ENCODE measurements at regions not wholly inside any gene's neighbourhood (a gene's known extent, or its start where the extent isn't known, plus 50 kb on each side); places are given as distances from the start of the nearest gene placed in this dataset.

DNA sequence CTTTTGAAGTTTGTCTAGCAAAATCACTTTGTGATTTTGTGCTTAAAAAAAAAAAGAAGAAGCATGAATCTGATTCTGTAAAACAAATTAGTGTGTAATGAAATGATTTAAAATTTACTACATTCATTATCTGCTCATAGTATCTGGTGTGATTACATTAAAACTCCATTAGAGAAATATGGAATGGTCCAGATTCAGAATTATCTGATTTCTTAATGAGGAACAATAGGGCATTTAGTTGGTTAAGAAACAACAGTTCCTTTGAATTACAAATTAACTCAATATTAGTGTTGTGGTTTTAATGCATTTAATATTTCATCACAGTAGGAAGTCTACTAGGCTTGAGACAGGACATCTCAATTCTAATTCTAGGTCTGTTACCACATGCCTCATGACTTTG, 57.9 kb upstream of the PDHA1 start:
- Mint-ChIP-seq H3K9me3 (peaks cover 13% of the 10 kb centered on the region), H3K27me3 (ENCODE audit: low read depth) (peaks cover 14% of the 10 kb centered on the region), H3K27ac (no peak overlapping the region), H3K36me3 (0 out of 2 replicates have a peak, but pooled peaks cover 7% of the 10 kb centered on the region), H3K4me1 (peaks cover 21% of the 10 kb centered on the region), H3K4me3 (no peak overlapping the region)
- ATAC-seq (no peak), DNase-seq (ENCODE audit: low spot score) (no peak)
- ChIA-PET POLR2A (no interaction called here), CTCF (no interaction called here)
- TF ChIP-seq HMGA2 (CRISPR knock-in tag; IDR thresholded peaks at IDR 0.05), result no peak
- no peak for TF ChIP-seq ZNF138 (CRISPR knock-in tag; conservative IDR thresholded peaks at IDR 0.05)
- no peak for TF ChIP-seq RELA (CRISPR knock-in tag; IDR thresholded peaks at IDR 0.05; ENCODE audit: borderline replicate concordance)

- Mint-ChIP-seq H3K9me3 (peaks cover 5% of the 10 kb centered on the region; the same call in 1 of the 2 replicates), H3K4me3 (no peak overlapping the region), H3K36me3 (0 out of 2 replicates have a peak, but pooled peaks cover 4% of the 10 kb centered on the region), H3K4me1 (peaks cover 27% of the 10 kb centered on the region), H3K27ac (no peak overlapping the region), H3K27me3 (ENCODE audit: low read depth) (peaks cover 19% of the 10 kb centered on the region)
- DNase-seq (ENCODE audit: low spot score) (no peak), ATAC-seq (peak; percentile 87)
- ChIA-PET CTCF (no interaction called here), POLR2A (no interaction called here)
- TF ChIP-seq ZNF232 (CRISPR knock-in tag; IDR thresholded peaks at IDR 0.05), result no peak
- TF ChIP-seq, protein P1, sequence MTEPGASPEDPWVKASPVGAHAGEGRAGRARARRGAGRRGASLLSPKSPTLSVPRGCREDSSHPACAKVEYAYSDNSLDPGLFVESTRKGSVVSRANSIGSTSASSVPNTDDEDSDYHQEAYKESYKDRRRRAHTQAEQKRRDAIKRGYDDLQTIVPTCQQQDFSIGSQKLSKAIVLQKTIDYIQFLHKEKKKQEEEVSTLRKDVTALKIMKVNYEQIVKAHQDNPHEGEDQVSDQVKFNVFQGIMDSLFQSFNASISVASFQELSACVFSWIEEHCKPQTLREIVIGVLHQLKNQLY (CRISPR knock-in tag; IDR thresholded peaks at IDR 0.05), result no peak
- no peak for TF ChIP-seq FOXP1 (CRISPR knock-in tag; IDR thresholded peaks at IDR 0.05; ENCODE audit: borderline replicate concordance)
- TF ChIP-seq GABPB1 (CRISPR knock-in tag; IDR thresholded peaks at IDR 0.05), result no peak
- TF ChIP-seq RELA (CRISPR knock-in tag; IDR thresholded peaks at IDR 0.05; ENCODE audit: borderline replicate concordance), result no peak
- no peak for TF ChIP-seq ZNF121 (CRISPR knock-in tag; IDR thresholded peaks at IDR 0.05)
- TF ChIP-seq, protein P2, sequence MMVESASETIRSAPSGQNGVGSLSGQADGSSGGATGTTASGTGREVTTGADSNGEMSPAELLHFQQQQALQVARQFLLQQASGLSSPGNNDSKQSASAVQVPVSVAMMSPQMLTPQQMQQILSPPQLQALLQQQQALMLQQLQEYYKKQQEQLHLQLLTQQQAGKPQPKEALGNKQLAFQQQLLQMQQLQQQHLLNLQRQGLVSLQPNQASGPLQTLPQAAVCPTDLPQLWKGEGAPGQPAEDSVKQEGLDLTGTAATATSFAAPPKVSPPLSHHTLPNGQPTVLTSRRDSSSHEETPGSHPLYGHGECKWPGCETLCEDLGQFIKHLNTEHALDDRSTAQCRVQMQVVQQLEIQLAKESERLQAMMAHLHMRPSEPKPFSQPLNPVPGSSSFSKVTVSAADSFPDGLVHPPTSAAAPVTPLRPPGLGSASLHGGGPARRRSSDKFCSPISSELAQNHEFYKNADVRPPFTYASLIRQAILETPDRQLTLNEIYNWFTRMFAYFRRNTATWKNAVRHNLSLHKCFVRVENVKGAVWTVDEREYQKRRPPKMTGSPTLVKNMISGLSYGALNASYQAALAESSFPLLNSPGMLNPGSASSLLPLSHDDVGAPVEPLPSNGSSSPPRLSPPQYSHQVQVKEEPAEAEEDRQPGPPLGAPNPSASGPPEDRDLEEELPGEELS (CRISPR knock-in tag; IDR thresholded peaks at IDR 0.05), result no peak
- TF ChIP-seq KAT7 (CRISPR knock-in tag; IDR thresholded peaks at IDR 0.05; ENCODE audit: borderline replicate concordance), result no peak
- TF ChIP-seq ZNF219 (CRISPR knock-in tag; IDR thresholded peaks at IDR 0.05; ENCODE audit: borderline replicate concordance), result no peak
- TF ChIP-seq MAX (CRISPR knock-in tag; IDR thresholded peaks at IDR 0.05), result no peak
- no peak for TF ChIP-seq CREM (CRISPR knock-in tag; IDR thresholded peaks at IDR 0.05)
- no peak for TF ChIP-seq AFF4 (CRISPR knock-in tag; IDR thresholded peaks at IDR 0.05; ENCODE audit: borderline replicate concordance)
- TF ChIP-seq ZNF423 (CRISPR knock-in tag; IDR thresholded peaks at IDR 0.05), result no peak
- TF ChIP-seq, protein P3, sequence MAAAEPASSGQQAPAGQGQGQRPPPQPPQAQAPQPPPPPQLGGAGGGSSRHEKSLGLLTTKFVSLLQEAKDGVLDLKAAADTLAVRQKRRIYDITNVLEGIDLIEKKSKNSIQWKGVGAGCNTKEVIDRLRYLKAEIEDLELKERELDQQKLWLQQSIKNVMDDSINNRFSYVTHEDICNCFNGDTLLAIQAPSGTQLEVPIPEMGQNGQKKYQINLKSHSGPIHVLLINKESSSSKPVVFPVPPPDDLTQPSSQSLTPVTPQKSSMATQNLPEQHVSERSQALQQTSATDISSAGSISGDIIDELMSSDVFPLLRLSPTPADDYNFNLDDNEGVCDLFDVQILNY (CRISPR knock-in tag; IDR thresholded peaks at IDR 0.05), result no peak
- no peak for TF ChIP-seq CREB1 (CRISPR knock-in tag; IDR thresholded peaks at IDR 0.05)
- no peak for TF ChIP-seq ATF2 (CRISPR knock-in tag; IDR thresholded peaks at IDR 0.05; ENCODE audit: borderline replicate concordance, low read depth)
Measured at GRCh38 chrX:19291086-19291485, 52.6 kb upstream of the PDHA1 start.
